ENCODE measurements at regions not wholly inside any gene's neighbourhood (a gene's known extent, or its start where the extent isn't known, plus 50 kb on each side); places are given as distances from the start of the nearest gene placed in this dataset.
"Not testable (repeated sequence)": the region's sequence is repeated elsewhere in the genome, so short reads cannot be mapped to it uniquely, and the experiment has no call there.

DNA sequence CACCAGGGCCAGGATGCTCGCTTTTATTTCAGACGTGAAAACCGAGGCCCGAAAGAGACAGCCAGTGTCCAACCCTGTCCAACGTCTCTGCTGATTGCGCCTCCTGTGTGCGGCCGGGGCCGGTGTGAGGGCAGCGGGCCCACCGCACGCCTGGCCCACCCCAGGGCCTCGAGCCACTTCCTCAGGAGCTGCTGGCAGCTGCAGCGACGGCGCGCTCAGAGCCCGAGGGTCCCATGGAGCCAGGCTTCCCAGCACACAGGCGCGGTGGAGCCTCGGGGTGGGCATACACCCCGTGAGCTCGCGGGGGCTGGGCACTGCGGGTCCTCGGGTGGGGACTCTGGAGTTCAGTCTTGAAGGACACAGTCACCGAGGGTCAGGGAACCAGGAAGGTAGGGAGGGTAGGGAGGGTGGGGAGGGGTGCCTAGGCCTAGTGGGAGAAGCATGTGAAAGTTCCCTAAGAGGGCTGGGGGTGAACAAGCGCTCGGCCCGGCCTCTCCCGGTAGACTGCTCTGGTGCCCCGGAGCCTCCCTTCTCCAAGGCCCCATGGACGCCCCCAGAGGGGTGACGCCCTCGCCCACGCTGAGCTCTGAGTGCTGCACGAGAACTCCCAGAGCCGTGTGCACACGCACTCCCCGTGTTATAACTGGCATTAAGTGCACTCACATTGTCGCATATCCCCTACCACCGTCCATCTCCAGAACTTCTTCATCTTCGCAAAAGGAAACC, 1547.2 kb downstream of the RPIA start:
- TF ChIP-seq POLR2A (IDR thresholded peaks at IDR 0.05; ENCODE audit: low read depth, low read length); SPI1 (IDR thresholded peaks at IDR 0.05; ENCODE audit: low read depth, low read length); TAF1 (IDR thresholded peaks at IDR 0.05; ENCODE audit: low read depth, low read length); PAX5 (IDR thresholded peaks at IDR 0.05; ENCODE audit: insufficient read depth, low read length, severe bottlenecking); POLR2AphosphoS5 (IDR thresholded peaks at IDR 0.05; ENCODE audit: low read depth, low read length); POU2F2 (IDR thresholded peaks at IDR 0.05; ENCODE audit: low read depth, low read length): not testable (repeated sequence)
